Esophagus squamous epithelium (tissue), 5 donors: ENCODE measurements at regions not wholly inside any gene's neighbourhood (a gene's known extent, or its start where the extent isn't known, plus 50 kb on each side); places are given as distances from the start of the nearest gene placed in this dataset.
A peak's percentile ranks its signal among the peaks of the same experiment; 100 is the strongest.
"Not testable (repeated sequence)": the region's sequence is repeated elsewhere in the genome, so short reads cannot be mapped to it uniquely, and the experiment has no call there.

Experiments used
- DNase-seq: peaks from one replicate; lab custom pipeline; 2025; lab: John Stamatoyannopoulos, UW
- H3K27ac ChIP-seq, 4 donors: fragments of 200-600 bp; sonication (generic); one replicate each; pipeline ENCODE4 v1.5.1; 2016 to 2019; ENCODE audit warnings: mild to moderate bottlenecking in 1 of 4
- H3K27me3 ChIP-seq, 4 donors: fragments of 200-600 bp; sonication (generic); 1 replicate in 3 of 4; 2 replicates in 1 of 4; pipeline versions ENCODE4 v1.5.1 to v1.6.0; 2017 to 2021; ENCODE audit warnings: antibody characterized with exemption in 1 of 4
- H3K36me3 ChIP-seq, 3 donors: fragments of 200-600 bp; sonication (generic); one replicate each; pipeline ENCODE4 v1.5.1; 2016 to 2019
- H3K4me1 ChIP-seq, 3 donors: fragments of 200-600 bp; sonication (generic); one replicate each; pipeline ENCODE4 v1.5.1; 2017 to 2019
- H3K4me3 ChIP-seq, 4 donors: fragments of 200-600 bp; sonication (generic); 1 replicate in 3 of 4; 2 replicates in 1 of 4; pipeline ENCODE4 v1.5.1; 2016 to 2019; ENCODE audit warnings: mild to moderate bottlenecking in 2 of 4, moderate library complexity in 1 of 4
- H3K9me3 ChIP-seq, 3 donors: fragments of 200-600 bp; sonication (generic); one replicate each; pipeline ENCODE4 v1.5.1; 2016 to 2019
- POLR2A ChIP-seq, 4 donors: fragments of 450-650 bp; IDR thresholded peaks; one replicate each; pipeline ENCODE4 v1.6.1; 2017; ENCODE audit warnings: antibody characterized with exemption in 4 of 4, mild to moderate bottlenecking in 4 of 4, moderate library complexity in 3 of 4
- WGBS, 2 donors: methylation state at CpG; one replicate each; pipeline ENCODE4 v1.1.5; 2018; 5-methylcytosine and 5-hydroxymethylcytosine counted together
- intact Hi-C: fragments of 100-400 bp; cut with DNase I; formaldehyde crosslinking; loops from one replicate; pipeline ENCODE4 v1.15.0; 2022
- TF ChIP-seq, protein P1 (sequence below), 6 experiments: fragments of 450-650 bp in 4 of 6; fragments of 200-600 bp in 2 of 6; sonication (generic) in 2 of 6; IDR thresholded peaks; one replicate each; pipeline ENCODE4 v1.5.1; 2016 to 2019; ENCODE audit warnings: antibody characterized with exemption in 6 of 6, mild to moderate bottlenecking in 4 of 6, moderate library complexity in 4 of 6
- donor health status: DM: yes; HTN: yes; CAD: no.

- Histone ChIP-seq H3K27me3 (no peaks in the 10 kb centered on the region), H3K9me3 (no peaks in the 10 kb centered on the region), H3K4me1 (peaks cover 0 to 6% (median 0%) of the 10 kb centered on the region in 3 donors), H3K27ac (no peak overlapping the region), H3K36me3 (no peaks in the 10 kb centered on the region), H3K4me3 (no peak overlapping the region)
- TF ChIP-seq, protein P1, sequence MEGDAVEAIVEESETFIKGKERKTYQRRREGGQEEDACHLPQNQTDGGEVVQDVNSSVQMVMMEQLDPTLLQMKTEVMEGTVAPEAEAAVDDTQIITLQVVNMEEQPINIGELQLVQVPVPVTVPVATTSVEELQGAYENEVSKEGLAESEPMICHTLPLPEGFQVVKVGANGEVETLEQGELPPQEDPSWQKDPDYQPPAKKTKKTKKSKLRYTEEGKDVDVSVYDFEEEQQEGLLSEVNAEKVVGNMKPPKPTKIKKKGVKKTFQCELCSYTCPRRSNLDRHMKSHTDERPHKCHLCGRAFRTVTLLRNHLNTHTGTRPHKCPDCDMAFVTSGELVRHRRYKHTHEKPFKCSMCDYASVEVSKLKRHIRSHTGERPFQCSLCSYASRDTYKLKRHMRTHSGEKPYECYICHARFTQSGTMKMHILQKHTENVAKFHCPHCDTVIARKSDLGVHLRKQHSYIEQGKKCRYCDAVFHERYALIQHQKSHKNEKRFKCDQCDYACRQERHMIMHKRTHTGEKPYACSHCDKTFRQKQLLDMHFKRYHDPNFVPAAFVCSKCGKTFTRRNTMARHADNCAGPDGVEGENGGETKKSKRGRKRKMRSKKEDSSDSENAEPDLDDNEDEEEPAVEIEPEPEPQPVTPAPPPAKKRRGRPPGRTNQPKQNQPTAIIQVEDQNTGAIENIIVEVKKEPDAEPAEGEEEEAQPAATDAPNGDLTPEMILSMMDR (IDR thresholded peaks at IDR 0.05): no peak
- no peak for TF ChIP-seq POLR2A (IDR thresholded peaks at IDR 0.05)
- intact Hi-C loops: no loop called here
- DNase-seq: no peak
Observed at GRCh38 chr4:165813606-165814005, 59.4 kb upstream of the TLL1 start.

DNA sequence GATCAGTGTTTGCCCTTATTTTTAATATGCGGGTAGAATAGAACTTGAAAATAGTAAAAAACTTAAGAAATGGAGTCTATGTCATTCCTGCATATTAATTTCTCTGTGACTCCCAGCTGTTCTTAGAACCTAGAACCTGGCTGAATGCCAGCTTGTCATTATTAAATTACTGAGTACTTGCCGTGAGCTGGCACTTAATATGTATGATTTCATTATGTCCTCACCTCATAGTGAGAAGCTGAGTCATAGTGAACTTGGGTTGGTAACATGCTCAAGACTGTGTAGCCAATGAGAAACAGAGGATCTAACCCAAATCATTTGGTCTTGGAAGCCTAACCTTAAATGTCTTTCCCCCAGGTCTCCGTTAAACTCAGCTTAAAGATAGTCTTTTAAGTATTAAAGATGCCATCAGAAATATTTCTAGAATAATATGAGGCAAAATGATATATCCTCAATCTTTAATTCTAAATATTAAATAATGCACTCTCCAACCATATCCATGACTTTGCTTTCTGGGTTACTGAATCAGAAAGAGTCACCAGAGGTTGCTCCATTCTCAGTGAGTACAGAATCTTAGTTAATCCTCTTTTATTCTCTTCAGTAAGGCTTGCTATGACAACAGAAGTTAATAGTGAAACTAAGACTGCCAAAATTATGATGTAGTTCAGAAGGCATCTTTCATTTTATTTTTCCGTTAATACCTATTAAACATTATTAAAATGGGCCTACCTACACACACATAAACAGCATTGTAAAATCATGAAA is 58.6 kb upstream of the TLL1 start:
- H3K9me3 ChIP-seq: no peaks in the 10 kb centered on the region
- WGBS, 2 donors: 43 to 48% methylated on average over 4 of the region's 4 CpGs
- H3K4me1 ChIP-seq: peaks cover 0 to 6% (median 0%) of the 10 kb centered on the region in 3 donors
- DNase-seq: no peak
- peak overlapping the region in 1 of 4 donors; percentile 15 for H3K27ac ChIP-seq
- no peaks in the 10 kb centered on the region for H3K36me3 ChIP-seq
- no peaks in the 10 kb centered on the region for H3K27me3 ChIP-seq
- intact Hi-C loops: no loop called here
- no peak overlapping the region for H3K4me3 ChIP-seq
- TF ChIP-seq, protein P1 (IDR thresholded peaks at IDR 0.05): no peak
- TF ChIP-seq POLR2A (IDR thresholded peaks at IDR 0.05): no peak

GRCh38 chr4:165819126-165819525 is 53.9 kb upstream of the TLL1 start:
- WGBS, 2 donors: 80 to 94% methylated on average over 1 to 5 of the region's 6 CpGs
- H3K27ac ChIP-seq, H3K36me3 ChIP-seq, H3K9me3 ChIP-seq, DNase-seq, intact Hi-C loops, H3K27me3 ChIP-seq, H3K4me1 ChIP-seq, H3K4me3 ChIP-seq: not testable (repeated sequence)
